ENCODE measurements at regions not wholly inside any gene's neighbourhood (a gene's known extent, or its start where the extent isn't known, plus 50 kb on each side); places are given as distances from the start of the nearest gene placed in this dataset.

GRCh38 chr9:89740722-89741121 is 135.9 kb downstream of the GADD45G start:
- intact Hi-C loops (cut with DNase I): no loop called here
- DNase-seq (ENCODE audit: low spot score): peak; percentile 29

- peak; percentile 37 for DNase-seq (ENCODE audit: low spot score)
- intact Hi-C loops (cut with DNase I): no loop called here
These were observed 137.8 kb downstream of the GADD45G start for GRCh38 chr9:89742660-89743059.

DNA sequence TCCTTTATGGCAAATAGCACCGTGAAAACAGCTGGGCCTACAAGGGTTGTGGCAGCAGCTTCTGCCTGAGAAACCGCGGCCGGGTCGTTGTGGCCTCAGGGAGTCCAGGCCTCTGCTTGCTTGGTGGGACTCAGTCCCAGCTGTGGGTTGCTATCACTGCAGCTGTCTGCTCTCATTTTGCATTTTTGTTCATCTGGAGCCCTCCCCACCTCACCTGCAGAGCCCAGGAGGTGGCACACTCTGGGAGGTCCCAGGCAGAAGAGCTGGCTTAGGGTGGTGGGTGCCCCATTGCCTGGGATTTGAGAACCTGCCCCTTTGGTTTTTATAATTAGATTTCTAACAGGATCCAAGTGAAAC is 138.4 kb downstream of the GADD45G start:
- DNase-seq (ENCODE audit: low spot score): no peak
- intact Hi-C loops (cut with DNase I): no loop called here

- intact Hi-C loops (cut with DNase I): no loop called here
- DNase-seq (ENCODE audit: low spot score): peak; percentile 38
These were observed 138.9 kb downstream of the GADD45G start for GRCh38 chr9:89743573-89744254.

DNA sequence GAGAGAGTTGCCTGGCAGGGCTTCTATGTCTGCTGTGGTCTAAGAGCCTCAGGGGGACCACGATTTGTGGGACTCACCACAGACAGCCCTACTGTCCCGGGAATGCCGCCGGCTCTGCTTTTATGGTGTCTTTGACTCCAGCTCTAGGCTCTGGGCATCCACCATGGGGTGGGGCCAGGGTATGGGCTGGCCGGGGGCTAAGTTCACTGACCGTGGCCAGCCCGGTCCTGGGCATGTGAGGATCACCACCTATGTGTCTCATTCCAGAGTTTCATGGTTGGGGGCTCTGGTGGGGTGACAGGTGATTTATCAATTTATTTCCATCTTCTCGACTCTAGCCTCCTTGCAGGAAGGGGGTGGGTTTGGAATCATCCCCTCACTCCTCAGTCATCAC is 139.4 kb downstream of the GADD45G start:
- intact Hi-C loops (cut with DNase I): no loop called here
- DNase-seq (ENCODE audit: low spot score): peak; percentile 46

DNA sequence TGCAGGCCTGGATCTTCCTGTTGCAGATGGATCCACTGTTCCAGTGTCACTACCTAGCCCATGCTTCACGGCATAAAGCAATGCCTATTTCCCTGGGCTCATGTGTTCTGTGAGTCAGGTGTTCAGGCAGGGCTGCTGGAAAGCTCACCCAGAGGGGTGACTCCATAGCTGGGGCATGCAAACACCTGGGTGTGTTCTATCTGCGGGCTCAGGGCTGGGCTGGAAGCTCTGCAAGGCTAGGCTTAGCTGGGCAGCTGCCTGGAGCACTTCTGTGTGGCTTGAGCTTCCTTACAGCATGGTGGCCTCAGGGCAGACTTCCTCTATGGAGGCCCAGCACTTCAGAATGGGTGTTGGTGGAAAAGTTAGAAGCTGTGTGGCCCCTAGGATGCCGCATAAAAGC is 139.9 kb downstream of the GADD45G start:
- intact Hi-C loops (cut with DNase I): no loop called here
- peak; percentile 38 for DNase-seq (ENCODE audit: low spot score)

- intact Hi-C loops (cut with DNase I): no loop called here
These were observed 141.0 kb downstream of the GADD45G start for GRCh38 chr9:89745601-89746376.

GRCh38 chr9:89746385-89747116 is 141.7 kb downstream of the GADD45G start:
- peak; percentile 81 for DNase-seq (ENCODE audit: low spot score)
- intact Hi-C loops (cut with DNase I): no loop called here

More at GRCh38 chr9:89745601-89746376, 141.0 kb downstream of the GADD45G start:
- peak; percentile 72 for DNase-seq (ENCODE audit: low spot score)

GRCh38 chr9:89747596-89747995 is 142.8 kb downstream of the GADD45G start:
- intact Hi-C loops (cut with DNase I): no loop called here
- DNase-seq (ENCODE audit: low spot score): peak; percentile 52

GRCh38 chr9:89748021-89748670 is 143.3 kb downstream of the GADD45G start:
- intact Hi-C loops (cut with DNase I): no loop called here
- no peak for DNase-seq (ENCODE audit: low spot score)

DNA sequence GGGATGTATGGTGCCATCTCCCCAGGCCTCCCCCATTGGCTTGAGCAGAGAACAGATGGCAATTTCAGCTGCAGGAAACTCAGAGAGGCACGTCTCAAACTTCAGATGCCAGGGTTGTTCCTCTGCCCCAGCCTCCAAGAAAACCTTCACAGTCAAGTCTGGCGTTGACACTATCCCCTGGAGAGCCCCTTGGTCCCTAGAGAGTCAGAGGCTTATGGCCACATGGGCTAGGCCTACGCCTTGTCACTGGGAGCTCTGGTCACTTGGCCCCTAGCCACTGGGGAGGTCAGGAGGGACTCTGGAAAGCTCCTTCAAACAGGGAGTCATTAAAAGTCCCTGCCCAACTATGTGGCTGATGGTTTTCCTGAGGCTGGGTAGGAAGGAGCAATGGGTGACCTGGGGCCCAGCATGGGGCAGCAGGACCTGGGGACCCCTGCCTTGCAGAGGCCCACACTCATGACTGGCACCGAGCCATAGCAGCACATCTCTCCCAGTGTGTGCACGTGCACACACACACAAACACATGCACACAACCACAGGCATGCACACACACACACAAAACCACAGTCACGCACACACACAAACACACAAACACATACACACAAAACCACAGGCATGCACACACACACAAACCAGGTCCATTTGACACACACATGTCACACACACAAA is 144.2 kb downstream of the GADD45G start:
- intact Hi-C loops (cut with DNase I): no loop called here
- peak; percentile 72 for DNase-seq (ENCODE audit: low spot score)

GRCh38 chr9:89749500-89750116 is 144.8 kb downstream of the GADD45G start:
- peak; percentile 64 for DNase-seq (ENCODE audit: low spot score)
- intact Hi-C loops (cut with DNase I): no loop called here

DNA sequence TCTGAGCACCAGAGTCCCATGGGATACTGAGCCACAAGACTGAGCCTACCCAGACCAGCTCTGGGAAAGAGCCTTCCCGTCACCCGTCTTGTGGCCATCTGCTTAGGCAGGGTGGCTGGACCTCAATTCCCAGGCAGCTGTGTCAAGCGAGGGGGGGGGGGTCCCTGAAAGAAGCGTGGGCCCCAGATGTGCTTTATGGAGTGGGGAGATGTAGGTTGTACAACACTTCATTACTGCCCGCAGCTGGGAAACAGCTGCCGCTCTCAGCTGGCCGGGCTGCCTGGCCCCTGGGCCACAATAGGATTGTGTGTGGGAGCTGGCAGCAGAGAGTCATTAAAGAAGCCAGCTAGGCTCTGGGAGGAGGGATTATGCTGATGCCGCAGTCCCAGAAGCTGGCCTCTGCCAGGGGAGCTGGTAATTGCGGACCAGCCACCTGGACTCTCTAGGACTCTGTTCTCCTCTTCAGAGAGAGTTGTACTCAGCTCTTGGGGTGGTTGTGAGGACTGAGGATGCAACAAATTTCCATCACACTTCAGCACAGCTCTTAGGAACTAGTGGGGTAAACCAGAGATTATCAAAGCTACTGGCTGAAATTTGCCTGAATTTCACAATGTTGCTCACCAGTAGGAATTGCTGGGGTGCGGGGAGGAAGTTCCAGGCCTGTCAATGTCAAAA is 145.4 kb downstream of the GADD45G start:
- intact Hi-C loops (cut with DNase I): no loop called here

GRCh38 chr9:89751079-89751825 is 146.4 kb downstream of the GADD45G start:
- peak; percentile 26 for DNase-seq (ENCODE audit: low spot score)
- intact Hi-C loops (cut with DNase I): no loop called here

More for the DNA sequence above, 145.4 kb downstream of the GADD45G start:
- DNase-seq (ENCODE audit: low spot score): peak; percentile 70

GRCh38 chr9:89752154-89752553 is 147.3 kb downstream of the GADD45G start:
- intact Hi-C loops (cut with DNase I): no loop called here
- DNase-seq (ENCODE audit: low spot score): peak; percentile 58

DNA sequence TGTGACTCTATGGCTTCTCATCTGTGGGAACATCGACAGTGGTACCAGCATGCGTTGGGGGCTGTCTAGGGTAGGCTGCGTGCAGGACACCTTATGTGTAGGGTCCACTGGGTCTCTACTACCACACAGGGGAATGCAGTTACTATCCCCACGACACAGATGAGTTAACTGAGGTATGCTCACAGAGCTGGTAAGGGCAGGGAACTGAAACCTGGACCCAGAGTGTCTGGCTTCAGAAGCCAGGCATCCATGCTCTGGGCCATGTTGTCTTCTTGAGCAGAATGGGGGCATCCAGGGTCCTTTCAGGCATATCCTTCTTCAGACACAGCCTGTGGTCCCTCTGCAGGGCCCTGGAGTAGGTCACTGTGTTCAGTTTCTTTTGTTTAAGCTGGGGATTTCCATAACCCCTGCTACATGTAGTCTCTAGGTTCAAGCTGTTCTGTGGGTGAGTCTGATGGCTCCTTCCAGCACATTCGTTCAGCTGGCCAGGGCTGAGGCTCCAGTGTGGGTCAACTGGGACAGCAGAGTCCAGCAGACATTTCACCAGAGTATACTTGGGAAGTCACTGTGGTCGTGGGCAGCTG is 148.8 kb downstream of the GADD45G start:
- DNase-seq (ENCODE audit: low spot score): peak; percentile 20
- intact Hi-C loops (cut with DNase I): no loop called here

- intact Hi-C loops (cut with DNase I): no loop called here
- DNase-seq (ENCODE audit: low spot score): peak; percentile 34
These were observed 149.4 kb downstream of the GADD45G start for GRCh38 chr9:89754193-89754592.

All from posterior vena cava (tissue), 2 donors.